ENCODE measurements at regions not wholly inside any gene's neighbourhood (a gene's known extent, or its start where the extent isn't known, plus 50 kb on each side); places are given as distances from the start of the nearest gene placed in this dataset.
A peak's percentile ranks its signal among the peaks of the same experiment; 100 is the strongest.

- DNase-seq = peak; percentile 12
- H3K4me1 Mint-ChIP-seq (ENCODE audit: low read depth) = peaks cover 45% of the 10 kb centered on the region
- no peaks in the 10 kb centered on the region for H3K36me3 Mint-ChIP-seq (ENCODE audit: low read depth)
- H3K27me3 Mint-ChIP-seq (ENCODE audit: insufficient read depth) = no peaks in the 10 kb centered on the region
- no peaks in the 10 kb centered on the region for H3K9me3 Mint-ChIP-seq
- peak; percentile 34; the same call in 1 of the 2 replicates for TF ChIP-seq CTCF (IDR thresholded peaks at IDR 0.05)
- peak overlapping the region; percentile 63 for H3K4me3 Mint-ChIP-seq
- H3K27ac Mint-ChIP-seq = peak overlapping the region; percentile 80
These were observed 152.9 kb downstream of the HGF start for GRCh38 chr7:81616951-81617350.

- H3K36me3 Mint-ChIP-seq (ENCODE audit: low read depth) = no peaks in the 10 kb centered on the region
- no peak overlapping the region for H3K27ac Mint-ChIP-seq
- H3K4me1 Mint-ChIP-seq (ENCODE audit: low read depth) = peaks cover 16% of the 10 kb centered on the region
- H3K9me3 Mint-ChIP-seq = no peaks in the 10 kb centered on the region
- H3K27me3 Mint-ChIP-seq (ENCODE audit: insufficient read depth) = no peaks in the 10 kb centered on the region
- H3K4me3 Mint-ChIP-seq = no peak overlapping the region
- no peak for DNase-seq
- TF ChIP-seq CTCF (IDR thresholded peaks at IDR 0.05) = no peak
These were observed 158.0 kb downstream of the HGF start for GRCh38 chr7:81611805-81612204.

GRCh38 chr7:81611040-81611439 is 158.8 kb downstream of the HGF start:
- Mint-ChIP-seq H3K4me3 (no peak overlapping the region), H3K9me3 (no peaks in the 10 kb centered on the region), H3K27ac (no peak overlapping the region), H3K27me3 (ENCODE audit: insufficient read depth) (no peaks in the 10 kb centered on the region), H3K36me3 (ENCODE audit: low read depth) (no peaks in the 10 kb centered on the region), H3K4me1 (ENCODE audit: low read depth) (peaks cover 8% of the 10 kb centered on the region)
- TF ChIP-seq CTCF (IDR thresholded peaks at IDR 0.05) = no peak
- no peak for DNase-seq

GRCh38 chr7:81608748-81609382 is 161.0 kb downstream of the HGF start:
- TF ChIP-seq CTCF (IDR thresholded peaks at IDR 0.05) = no peak
- no peak for DNase-seq
- Mint-ChIP-seq H3K4me1 (ENCODE audit: low read depth) (no peaks in the 10 kb centered on the region), H3K27ac (no peak overlapping the region), H3K27me3 (ENCODE audit: insufficient read depth) (no peaks in the 10 kb centered on the region), H3K36me3 (ENCODE audit: low read depth) (no peaks in the 10 kb centered on the region), H3K4me3 (no peak overlapping the region), H3K9me3 (no peaks in the 10 kb centered on the region)

- H3K4me1 Mint-ChIP-seq (ENCODE audit: low read depth) = no peaks in the 10 kb centered on the region
- H3K27ac Mint-ChIP-seq = no peak overlapping the region
- no peak for TF ChIP-seq CTCF (IDR thresholded peaks at IDR 0.05)
- no peak overlapping the region for H3K4me3 Mint-ChIP-seq
- no peaks in the 10 kb centered on the region for H3K9me3 Mint-ChIP-seq
- H3K27me3 Mint-ChIP-seq (ENCODE audit: insufficient read depth) = no peaks in the 10 kb centered on the region
- DNase-seq = no peak
- H3K36me3 Mint-ChIP-seq (ENCODE audit: low read depth) = no peaks in the 10 kb centered on the region
These were observed 161.9 kb downstream of the HGF start for GRCh38 chr7:81607987-81608386.
